Right forelimb (tissue), 1 donor: ENCODE measurements at regions not wholly inside any gene's neighbourhood (a gene's known extent, or its start where the extent isn't known, plus 50 kb on each side); places are given as distances from the start of the nearest gene placed in this dataset.
"Not testable (repeated sequence)": the region's sequence is repeated elsewhere in the genome, so short reads cannot be mapped to it uniquely, and the experiment has no call there.

Source experiments
- DNase-seq: peaks from one replicate; pipeline ENCODE4 v3.0.0-alpha.2; 2018

DNA sequence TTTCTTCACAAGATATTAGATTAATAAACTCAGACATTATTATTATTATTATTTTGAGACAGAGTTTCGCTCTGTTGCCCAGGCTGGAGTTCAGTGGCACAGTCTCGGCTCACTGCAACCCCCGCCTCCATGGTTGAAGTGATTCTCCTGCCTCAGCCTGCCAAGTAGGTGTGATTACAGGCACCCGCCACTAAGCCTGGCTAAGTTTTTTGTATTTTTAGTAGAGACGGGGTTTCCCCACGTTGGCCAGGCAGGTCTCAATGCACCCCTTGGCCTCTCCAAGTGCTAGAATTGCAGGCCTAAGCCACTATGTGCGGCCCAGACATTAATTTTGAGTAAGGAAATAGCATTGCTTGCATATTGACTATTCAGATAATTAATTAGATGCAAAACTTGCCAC, 554.9 kb upstream of the LRFN5 start:
- DNase-seq, result no peak

DNA sequence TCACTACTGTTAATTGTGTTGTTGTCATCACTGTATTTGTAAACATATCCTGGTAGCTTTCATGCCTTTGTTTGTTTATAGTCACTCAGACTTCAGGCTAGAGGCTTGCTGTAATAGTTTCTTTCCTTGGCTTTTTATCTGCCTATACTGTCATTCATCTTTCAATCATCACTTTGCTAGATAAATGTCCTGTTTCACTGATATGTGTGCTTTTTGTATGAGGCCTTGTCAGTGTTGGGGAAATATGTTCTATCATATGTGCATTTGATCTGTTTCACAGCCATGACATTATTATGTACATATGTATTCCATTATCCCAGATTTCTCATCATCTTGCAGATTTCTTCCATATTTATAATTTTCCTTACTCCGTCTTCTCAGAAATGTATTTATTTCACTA, 558.9 kb upstream of the LRFN5 start:
- DNase-seq, result no peak

DNA sequence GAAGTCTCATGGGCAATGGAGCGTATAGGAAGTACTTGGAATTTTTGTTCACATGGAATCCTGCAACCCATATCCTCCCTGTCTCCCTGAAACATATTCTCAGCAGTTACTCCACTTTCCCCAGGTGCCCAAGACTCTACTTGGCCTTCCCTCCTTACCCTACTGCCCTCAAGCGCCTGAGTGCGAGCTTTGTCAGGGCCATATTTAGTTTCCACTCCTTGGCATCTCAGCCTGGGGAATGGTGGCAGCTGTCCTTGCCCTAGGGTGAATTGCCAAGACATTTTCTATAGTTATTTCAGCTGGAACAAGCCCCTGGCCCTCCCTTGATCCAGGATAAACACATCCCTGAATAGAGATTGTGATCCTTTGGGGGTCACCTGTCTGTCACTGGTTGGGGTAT, 569.3 kb upstream of the LRFN5 start:
- no peak for DNase-seq

DNA sequence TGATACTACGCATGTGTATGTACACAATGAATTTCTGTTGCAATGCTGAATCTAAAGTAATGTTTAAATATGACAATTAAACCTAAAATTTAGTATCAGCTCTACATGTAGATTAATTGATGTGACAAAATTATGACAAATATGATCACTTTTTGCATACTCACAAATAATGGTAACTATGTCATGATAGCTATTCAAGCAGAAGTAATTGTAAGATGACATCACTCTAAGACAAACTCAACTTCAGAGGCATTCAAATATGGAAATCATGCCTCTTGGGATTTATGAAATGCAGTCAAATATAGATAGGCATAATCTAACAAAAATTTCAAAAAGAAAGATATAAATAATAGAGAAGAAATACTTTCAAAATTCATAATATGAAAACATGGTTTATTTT, 571.7 kb upstream of the LRFN5 start:
- DNase-seq, result no peak

DNA sequence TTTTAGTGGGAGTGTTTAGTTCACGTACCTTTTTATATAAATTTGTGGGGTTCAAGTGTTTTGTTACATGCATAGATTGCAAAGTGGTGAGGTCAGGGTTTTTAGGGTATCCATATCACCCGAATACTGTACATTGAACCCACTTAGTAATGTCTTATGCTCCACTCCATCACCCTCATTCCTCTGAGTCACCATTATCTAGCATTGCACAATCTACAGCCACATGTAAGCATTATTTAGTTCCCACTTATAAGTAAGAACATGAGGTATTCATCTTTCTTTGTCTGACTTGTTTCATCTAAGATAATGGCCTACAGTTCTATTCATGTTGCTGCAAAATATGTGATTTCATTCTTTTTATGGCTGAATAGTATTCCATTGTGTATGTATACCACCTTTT, 583.7 kb upstream of the LRFN5 start:
- DNase-seq, result no peak

DNA sequence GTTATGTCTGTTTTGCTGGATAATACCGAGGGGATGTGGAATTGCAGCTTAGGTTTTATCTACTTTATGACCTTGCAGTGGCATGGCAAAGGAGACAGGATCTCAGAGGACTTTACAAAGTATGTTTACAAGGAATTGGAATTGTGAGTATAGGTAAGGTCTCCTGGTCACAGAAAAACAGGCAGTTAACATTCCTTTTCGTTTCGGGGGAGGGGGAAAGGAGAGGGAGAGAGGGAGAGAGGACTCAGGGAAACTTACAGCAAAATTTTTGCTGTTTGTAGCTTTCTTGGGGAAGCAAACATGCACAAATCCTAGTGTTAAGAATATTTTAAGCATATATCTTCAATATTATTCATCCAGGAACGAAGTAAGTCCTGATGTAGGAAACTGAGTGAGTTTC, 590.5 kb upstream of the LRFN5 start:
- no peak for DNase-seq

DNA sequence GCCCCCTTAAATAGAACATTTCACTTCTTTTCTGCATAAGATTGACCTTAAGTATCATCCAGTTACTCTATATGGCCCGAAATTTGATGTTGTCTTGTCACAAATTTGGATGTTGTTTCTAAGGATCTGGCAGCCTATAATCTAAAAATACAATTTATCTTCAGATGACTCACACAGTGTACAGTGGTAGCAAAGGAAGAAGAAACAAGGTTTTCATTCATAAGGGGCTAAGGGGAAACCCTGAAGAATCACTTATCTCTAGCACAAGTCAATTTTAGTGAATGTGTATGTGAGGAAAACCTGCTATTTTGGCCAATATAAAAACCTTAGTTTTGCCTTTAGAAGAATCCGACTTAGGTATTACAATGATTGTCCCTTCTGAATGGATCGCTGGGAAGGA, 606.3 kb upstream of the LRFN5 start:
- DNase-seq, result no peak

DNA sequence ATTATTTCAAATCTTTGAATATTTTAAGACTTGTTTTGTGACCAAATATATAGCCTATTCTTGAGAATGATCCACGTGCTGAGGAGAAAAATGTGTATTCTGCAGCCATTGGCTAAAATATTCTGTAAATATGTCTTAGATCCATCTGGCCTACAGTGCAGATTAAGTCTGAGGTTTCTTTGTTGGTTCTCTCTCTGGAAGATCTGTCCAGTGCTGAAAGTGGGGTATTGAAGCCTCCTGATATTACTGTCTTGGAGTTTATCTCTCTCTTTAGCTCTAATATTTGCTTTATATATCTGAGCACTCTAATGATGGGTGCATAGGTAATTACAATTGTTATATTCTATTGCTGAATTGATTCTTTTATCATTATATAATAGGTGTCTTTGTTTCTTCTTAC, 617.4 kb upstream of the LRFN5 start:
- no peak for DNase-seq

DNA sequence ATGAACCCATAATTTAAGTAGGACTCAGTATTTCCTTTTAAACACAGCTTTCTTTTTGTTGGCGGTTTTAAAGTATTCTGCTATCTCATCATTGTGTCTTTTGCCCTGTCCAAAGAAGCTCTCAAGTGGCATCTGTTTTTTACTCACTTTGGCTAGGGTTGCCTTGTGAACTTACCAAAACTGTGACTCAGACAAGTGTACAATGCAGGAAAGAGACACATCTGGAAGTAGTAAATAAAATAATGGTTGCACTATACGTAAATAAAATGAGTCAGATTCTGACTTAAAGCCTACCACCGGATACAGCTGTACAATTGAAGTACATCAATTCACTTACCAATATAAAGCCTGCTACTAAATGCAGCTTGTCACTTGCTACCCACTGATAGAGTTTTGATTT, 619.2 kb upstream of the LRFN5 start:
- DNase-seq, result no peak

DNA sequence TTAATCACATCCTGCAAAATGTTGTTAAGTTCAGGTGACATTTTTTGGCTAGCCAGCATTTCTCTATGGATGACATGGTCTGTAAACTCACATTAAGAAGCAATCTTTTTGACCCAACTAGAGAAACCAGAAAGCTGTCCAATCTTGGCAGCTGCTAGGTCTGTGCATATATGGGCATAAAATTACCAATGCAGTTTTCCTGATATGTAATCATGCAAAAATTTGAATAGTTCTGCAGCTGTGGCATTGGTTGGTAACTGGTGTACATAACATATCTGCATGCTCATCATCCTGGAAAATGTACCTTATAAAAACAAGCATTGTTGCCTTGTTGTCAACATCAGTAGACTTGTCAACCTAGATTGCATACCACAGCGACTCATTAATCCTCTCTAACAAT, 620.0 kb upstream of the LRFN5 start:
- no peak for DNase-seq

DNA sequence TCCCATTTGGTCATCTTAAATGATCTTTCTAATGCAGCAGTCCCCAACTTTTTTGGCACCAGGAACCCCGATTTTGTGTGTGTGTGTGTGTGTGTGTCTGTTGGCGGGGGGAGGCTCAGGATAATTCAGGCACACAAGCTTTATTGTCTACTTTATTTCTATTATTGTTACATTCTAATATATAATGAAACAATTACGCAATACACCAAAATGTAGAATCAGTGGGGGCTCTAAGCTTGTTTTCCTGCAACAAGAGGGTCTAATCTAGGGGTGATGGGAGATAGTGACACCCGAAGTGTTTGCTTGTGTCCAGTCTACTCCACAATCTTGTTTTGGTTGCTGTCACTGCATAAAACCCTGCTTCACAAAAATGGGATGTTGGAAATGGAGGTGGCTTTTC, 621.1 kb upstream of the LRFN5 start:
- no peak for DNase-seq

DNA sequence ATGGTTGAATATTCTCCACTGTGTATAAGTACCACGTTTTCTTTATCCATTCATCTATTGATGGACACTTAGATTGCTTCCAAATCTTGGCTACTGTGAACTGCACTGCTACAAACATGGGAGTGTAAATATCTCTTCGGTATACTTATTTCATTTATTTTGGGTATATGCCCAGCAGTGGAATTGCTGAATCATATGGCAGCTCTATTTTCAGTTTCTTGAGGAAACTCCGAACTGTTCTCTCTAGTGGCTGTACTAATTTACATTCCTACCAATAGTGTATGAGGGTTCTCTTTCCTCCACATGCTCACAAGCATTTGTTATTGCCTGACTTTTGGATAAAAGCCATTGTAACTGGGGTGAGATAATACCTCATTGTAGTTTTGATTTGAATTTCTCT, 623.1 kb upstream of the LRFN5 start:
- DNase-seq, result no peak

DNA sequence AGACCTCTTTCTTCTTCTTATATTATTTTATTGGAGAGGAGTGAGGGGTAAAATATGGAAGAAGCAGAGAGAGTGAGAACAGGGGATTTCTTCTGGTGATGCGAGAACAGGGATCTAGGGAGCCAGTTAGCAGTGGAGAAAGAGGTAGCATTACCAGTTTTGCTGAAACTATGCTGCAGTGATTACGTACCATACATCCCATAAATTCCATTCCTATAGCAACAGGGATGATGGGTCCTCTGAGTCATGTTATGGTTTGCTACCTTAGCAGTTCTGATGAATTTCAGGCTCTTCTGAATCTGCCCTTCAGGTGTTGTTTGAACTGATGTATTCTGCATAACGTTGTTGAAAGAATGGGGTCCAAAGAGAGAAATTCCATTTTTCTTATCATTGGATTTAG, 625.4 kb upstream of the LRFN5 start:
- DNase-seq, result no peak

DNA sequence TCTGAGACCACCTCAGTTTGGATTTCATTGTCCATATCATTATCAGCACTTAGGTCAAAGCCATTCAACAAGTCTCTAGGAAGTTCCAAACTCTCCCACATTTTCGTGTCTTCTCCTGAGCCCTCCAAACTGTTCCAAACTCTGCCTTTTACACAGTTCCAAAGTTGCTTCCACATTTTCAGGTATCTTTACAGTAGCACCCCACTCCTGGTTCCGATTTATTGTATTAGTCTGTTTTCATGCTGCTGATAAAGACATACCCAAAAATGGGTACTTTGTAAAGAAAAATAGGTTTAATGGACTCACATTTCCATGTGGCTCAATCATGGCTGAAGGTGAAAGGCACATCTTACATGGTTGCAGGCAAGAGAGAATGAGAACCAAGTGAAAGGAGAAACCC, 646.4 kb upstream of the LRFN5 start:
- not testable (repeated sequence) for DNase-seq

DNA sequence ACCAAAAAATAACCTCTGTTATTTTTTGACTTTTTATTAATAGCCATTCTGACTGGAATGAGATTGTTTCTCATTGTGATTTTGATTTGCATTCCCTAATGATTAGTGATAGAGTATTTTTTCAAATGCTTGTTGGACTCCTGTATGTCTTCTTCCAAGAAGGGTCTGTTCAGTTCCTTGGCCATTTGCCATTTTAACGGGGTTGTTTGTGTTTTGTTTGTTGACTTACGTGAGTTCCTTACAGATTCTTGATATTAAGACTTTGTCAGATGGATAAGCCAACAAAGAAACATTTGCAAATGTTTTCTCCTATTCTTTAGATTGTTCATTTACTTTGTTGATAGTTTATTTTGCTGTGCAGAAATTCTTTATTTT, 651.6 kb upstream of the LRFN5 start:
- DNase-seq, result no peak

DNA sequence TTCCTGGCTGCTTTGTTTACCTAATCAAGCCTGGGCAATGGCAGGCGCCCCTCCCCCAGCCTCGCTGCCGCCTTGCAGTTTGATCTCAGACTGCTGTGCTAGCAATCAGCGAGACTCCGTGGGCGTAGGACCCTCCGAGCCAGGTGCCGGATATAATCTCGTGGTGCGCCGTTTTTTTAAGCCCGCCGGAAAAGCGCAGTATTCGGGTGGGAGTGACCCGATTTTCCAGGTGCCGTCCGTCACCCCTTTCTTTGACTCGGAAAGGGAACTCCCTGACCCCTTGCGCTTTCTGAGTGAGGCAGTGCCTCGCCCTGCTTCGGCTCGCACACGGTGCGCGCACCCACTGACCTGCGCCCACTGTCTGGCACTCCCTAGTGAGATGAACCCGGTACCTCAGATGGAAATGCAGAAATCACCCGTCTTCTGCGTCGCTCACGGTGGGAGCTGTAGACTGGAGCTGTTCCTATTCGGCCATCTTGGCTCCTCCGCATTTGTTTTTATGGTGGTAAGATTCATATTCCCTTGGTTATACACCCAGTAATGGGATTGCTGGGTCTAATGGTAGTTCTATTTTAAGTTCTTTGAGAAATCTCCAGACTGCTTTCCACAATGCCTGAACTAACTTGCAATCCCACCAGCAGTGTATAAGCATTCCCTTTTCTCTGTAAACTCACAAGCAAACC, 652.1 kb upstream of the LRFN5 start:
- DNase-seq, result not testable (repeated sequence)

DNA sequence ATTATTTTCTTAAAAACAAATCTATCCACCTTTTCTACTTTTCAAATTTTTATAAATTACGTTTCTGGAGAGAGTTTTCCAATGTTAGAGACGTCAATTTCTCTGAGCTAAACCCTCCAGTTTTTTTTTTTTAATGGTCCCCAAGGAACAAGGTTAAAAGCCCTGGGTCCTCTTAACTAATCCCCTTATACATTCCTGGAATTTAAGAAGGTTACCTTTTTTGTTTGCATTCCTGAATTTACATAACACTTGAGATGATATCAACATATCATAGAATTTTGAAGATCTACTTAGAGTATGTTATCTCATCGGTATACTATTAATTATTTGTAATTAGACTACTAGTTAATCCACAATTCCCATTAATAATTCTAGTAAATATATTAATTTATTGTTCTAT, 662.2 kb upstream of the LRFN5 start:
- DNase-seq, result no peak

DNA sequence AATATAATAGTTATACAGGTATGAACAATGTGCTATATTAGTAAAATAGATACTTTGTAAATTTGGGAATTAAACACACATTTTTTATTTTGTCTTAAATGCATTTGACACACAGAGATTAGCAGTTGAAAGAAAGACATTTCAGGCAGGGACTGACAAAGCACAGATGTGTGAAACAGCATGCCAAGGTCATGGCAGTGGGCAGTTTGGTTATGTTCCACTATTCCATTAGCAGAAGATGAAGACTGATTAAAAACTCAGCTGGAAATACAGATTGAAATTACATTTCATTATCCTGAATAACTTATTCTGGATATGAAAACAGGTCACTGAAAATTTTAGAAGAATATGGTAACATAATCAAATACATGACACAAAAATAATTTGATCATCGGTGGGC, 669.8 kb upstream of the LRFN5 start:
- no peak for DNase-seq

DNA sequence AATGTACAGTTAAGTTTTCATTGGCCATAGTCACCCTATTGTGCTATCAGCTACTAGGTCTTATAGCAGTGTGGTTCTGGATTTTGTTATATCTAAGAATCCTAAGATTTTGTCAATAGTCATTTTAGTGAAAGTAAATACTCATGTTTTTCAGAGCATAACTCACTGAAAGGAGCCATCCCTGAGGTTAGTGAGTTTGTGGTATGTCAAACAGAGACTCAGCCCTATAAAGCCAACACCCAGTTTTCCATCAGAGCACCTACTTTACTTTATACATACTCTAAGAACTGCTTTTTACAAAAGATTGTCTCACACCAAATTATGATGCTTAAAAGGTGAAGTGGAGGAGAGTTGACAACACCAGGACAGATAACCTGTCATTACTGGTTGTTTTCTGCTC, 686.3 kb upstream of the LRFN5 start:
- no peak for DNase-seq

DNA sequence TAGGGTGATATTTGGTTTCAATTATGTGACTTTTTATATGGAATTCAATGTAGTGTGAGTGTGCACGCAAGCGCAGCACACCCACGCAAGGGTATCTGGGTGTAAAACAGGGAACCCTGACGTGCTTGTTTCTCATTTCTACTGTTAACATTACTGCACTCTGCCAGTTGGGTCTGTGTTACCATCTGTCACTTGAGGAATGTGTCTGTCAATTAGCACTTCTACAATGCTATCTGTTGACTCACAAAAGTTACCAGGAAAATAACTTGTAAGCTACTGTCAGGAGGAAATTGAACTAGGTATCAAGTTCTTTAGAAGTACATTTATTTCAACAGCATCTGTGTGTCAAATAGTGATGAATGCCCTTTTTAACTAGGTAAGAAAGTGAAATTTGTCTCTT, 695.5 kb upstream of the LRFN5 start:
- no peak for DNase-seq

DNA sequence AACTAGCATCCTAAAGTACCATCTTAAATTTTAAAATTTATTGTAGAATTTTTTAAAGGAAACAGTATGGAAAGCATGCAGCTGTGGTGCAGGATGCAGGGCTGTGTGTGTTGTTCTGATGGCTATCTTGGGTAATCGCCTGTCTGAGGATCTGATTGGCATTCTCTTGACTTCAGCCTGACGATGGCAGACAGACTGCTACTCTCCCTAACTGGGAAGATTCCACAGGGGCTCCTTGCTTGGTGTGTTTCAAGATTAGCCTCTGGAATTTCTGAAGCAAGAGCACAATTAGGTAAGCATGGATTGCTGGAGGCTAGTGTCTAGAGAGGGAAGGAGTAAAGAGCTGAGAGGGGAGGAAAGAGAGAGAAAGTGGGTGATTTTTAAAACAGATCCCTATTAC, 696.8 kb upstream of the LRFN5 start:
- no peak for DNase-seq

DNA sequence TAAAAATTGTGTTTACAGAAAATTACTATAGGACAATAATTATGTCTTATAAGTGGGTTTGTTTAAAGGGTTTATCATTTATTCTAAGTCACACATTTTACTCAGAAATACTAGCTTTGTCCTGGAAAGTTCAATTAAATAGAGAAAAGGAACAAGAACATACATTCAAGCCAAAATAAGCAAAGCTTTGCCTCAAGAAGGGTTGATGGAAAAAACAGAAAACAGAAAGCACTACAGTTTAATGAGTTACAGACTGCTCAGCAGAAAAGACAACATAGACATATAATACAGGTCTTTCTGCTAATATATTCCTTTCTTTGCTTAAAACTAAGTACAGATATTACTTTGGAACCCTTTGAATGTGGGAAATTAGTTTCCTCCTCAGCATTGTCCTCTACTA, 703.0 kb upstream of the LRFN5 start:
- no peak for DNase-seq

DNA sequence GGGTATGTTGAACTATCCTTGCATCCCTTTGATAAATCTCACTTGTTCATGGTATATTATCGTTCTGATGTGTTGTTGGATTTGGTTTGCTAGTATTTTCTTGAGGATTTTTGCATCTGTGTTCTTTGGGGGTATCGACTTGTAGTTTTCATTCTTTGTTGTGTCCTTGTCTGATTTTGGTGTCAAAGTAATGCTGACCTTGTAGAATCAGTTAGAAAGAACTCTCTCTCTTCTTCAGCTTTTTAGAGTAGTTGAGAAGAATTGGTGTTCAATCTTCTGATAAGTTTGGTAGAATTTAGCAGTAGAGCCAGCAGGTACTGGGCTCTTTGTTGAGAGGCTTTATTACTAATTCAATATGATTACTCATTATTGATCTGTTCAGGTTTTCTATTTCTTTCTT, 707.2 kb upstream of the LRFN5 start:
- no peak for DNase-seq

DNA sequence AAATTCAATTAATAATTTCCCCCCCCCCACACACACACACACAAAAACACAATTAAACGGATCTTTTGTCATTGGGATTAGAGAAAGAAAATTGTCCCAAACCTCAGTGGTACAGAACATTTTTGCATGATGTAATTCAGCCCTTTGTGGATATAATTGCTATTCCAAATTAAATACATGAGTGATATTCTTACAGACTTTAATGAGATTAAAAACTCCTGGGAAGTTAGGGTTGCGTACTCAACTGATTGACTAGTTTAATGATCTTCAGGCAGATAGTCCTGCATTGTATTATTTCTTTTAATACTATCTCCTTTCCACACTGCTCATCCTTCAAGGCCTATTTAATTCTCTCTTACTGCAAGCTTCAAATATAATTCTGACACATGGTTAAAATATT, 711.8 kb upstream of the LRFN5 start:
- DNase-seq, result no peak

DNA sequence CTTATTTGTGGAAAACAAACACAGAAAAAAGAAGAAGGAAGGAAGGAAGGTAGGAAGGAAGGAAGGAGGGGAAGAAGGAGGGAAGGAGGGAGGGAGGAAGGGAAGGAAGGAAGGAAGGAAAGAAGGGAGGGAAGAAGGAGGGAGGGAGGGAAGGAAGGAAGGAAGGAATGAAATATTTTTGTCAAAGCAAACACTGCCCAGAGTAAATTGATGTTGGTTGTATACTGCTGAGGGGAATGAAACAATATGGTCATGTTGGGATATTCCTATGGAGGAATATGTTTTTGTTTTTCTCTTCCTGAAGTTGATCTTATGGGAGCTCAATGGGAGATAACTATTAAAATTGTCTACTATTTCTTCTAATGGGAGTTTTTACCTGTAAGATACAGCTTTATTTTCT, 717.5 kb upstream of the LRFN5 start:
- no peak for DNase-seq

DNA sequence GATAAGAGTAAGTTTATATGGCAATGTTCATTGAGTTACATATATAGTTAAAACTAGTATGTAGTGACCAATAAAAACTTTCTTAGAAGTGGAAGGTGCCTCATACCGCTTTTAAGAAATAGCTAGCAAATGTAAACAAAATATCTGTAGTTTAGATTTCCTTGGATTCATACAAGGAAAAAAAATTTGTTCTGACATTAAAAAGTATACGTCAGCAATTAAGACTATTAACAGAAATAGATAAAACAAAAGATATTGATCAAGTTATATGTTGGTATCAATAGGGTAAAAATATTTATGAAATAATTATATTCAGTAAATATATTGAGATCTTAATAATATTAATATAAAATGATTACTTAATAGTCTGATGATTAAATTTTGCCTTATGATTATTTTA, 718.8 kb upstream of the LRFN5 start:
- DNase-seq, result no peak
